PC-9 (cell line): ENCODE measurements at regions not wholly inside any gene's neighbourhood (a gene's known extent, or its start where the extent isn't known, plus 50 kb on each side); places are given as distances from the start of the nearest gene placed in this dataset.

Source experiments
- BruUV-seq: library from RNA; stranded (reverse); fragments of 400-500 nt; replicated peaks from 2 replicates; lab custom pipeline; 2021; lab: Mats Ljungman, UMichigan
- CTCF ChIA-PET: fragments of 300-600 bp; sonication (Branson Sonifier 250); formaldehyde crosslinking; loops from one replicate; lab custom pipeline; 2022; ENCODE audit warnings: antibody characterized with exemption; lab: Charles Lee
- POLR2A ChIA-PET: fragments of 300-600 bp; sonication (Branson Sonifier 250); formaldehyde crosslinking; loops from one replicate; lab custom pipeline; 2022; ENCODE audit warnings: antibody characterized with exemption; ENCODE audit not compliant: unreplicated experiment; lab: Charles Lee
- DNase-seq, 2 experiments: peaks; one replicate each; pipeline versions ENCODE4 v3.0.0 to v3.0.0-alpha.2; 2015 to 2022; ENCODE audit warnings: mixed read lengths in 1 of 2
- H2AFZ ChIP-seq: fragments of 200-600 bp; sonication (generic); 2 replicates; pipeline ENCODE4 v1.8.1; 2017; ENCODE audit warnings: antibody characterized with exemption
- H3F3A ChIP-seq: fragments of 200-600 bp; sonication (generic); 2 replicates; pipeline ENCODE4 v1.8.1; 2017; ENCODE audit warnings: antibody characterized with exemption, mild to moderate bottlenecking, low read depth; ENCODE audit not compliant: insufficient read depth
- H3K27ac ChIP-seq: fragments of 200-600 bp; sonication (generic); 2 replicates; pipeline ENCODE4 v1.6.1; 2016; ENCODE audit warnings: mixed run types
- H3K27me3 ChIP-seq: fragments of 200-600 bp; sonication (generic); 2 replicates; pipeline ENCODE4 v1.6.1; 2016; ENCODE audit warnings: low read depth, mixed run types; ENCODE audit not compliant: insufficient read depth
- H3K36me3 ChIP-seq: fragments of 200-600 bp; sonication (generic); 2 replicates; pipeline ENCODE4 v1.6.1; 2016; ENCODE audit warnings: low read depth, mixed run types
- H3K4me1 ChIP-seq: fragments of 200-600 bp; sonication (generic); replicated peaks from 2 replicates; pipeline ENCODE4 v1.6.1; 2016; ENCODE audit warnings: mixed run types; ENCODE audit not compliant: insufficient read depth
- H3K4me2 ChIP-seq: fragments of 200-600 bp; sonication (generic); 2 replicates; pipeline ENCODE4 v1.6.1; 2017; ENCODE audit warnings: mixed run types
- H3K4me3 ChIP-seq: fragments of 200-600 bp; sonication (generic); 2 replicates; pipeline ENCODE4 v1.6.1; 2016; ENCODE audit warnings: mixed run types
- H3K79me2 ChIP-seq: fragments of 200-600 bp; sonication (generic); 2 replicates; pipeline ENCODE4 v1.6.1; 2017; ENCODE audit warnings: low read depth, mixed run types
- H3K9me2 ChIP-seq: fragments of 200-600 bp; sonication (generic); 2 replicates; pipeline ENCODE4 v1.8.1; 2017; ENCODE audit warnings: mild to moderate bottlenecking; ENCODE audit not compliant: insufficient read depth
- H3K9me3 ChIP-seq: fragments of 200-600 bp; sonication (generic); 2 replicates; pipeline ENCODE4 v1.8.1; 2016; ENCODE audit warnings: low read depth; ENCODE audit not compliant: insufficient read depth
- H4K20me1 ChIP-seq: fragments of 200-600 bp; sonication (generic); 2 replicates; pipeline ENCODE4 v1.8.1; 2017; ENCODE audit not compliant: insufficient read depth
- CTCF ChIP-seq: fragments of 200-600 bp; sonication (generic); conservative IDR thresholded peaks from 2 replicates; pipeline ENCODE4 v1.6.1; 2017; ENCODE audit warnings: mixed run types, antibody characterized with exemption, mild to moderate bottlenecking, moderate library complexity
- EZH2 ChIP-seq: fragments of 200-600 bp; sonication (generic); IDR thresholded peaks from 2 replicates; pipeline ENCODE4 v1.8.0; 2017; ENCODE audit warnings: antibody characterized with exemption, low read depth
- intact Hi-C: fragments of 100-400 bp; cut with micrococcal nuclease; formaldehyde crosslinking; loops from one replicate; pipeline ENCODE4 v1.10.0; 2022; ENCODE audit not compliant: unreplicated experiment

- Histone ChIP-seq H3K79me2 (no peaks in the 10 kb centered on the region), H2AFZ (no peak overlapping the region), H3K27me3 (no peaks in the 10 kb centered on the region), H4K20me1 (no peaks in the 10 kb centered on the region), H3F3A (no peaks in the 10 kb centered on the region), H3K9me3 (no peaks in the 10 kb centered on the region), H3K9me2 (no peaks in the 10 kb centered on the region), H3K36me3 (no peaks in the 10 kb centered on the region), H3K27ac (no peak overlapping the region), H3K4me2 (no peak overlapping the region), H3K4me3 (no peak overlapping the region), H3K4me1 (no peaks in the 10 kb centered on the region)
- ChIA-PET CTCF (no interaction called here), POLR2A (no interaction called here)
- no peak for TF ChIP-seq EZH2
- TF ChIP-seq CTCF = no peak
- DNase-seq = no peak
- BruUV-seq = no TSS peak
- intact Hi-C loops = no loop called here
Observed at GRCh38 chr4:43146198-43146597, 253.7 kb downstream of the GRXCR1 start.

GRCh38 chr4:43148481-43148880, 256.0 kb downstream of the GRXCR1 start:
- Histone ChIP-seq H4K20me1 (no peaks in the 10 kb centered on the region), H3K9me2 (no peaks in the 10 kb centered on the region), H3F3A (no peaks in the 10 kb centered on the region), H3K4me3 (no peak overlapping the region), H3K36me3 (no peaks in the 10 kb centered on the region), H3K4me1 (no peaks in the 10 kb centered on the region), H3K4me2 (no peak overlapping the region), H3K27me3 (no peaks in the 10 kb centered on the region), H3K9me3 (no peaks in the 10 kb centered on the region), H3K27ac (no peak overlapping the region), H3K79me2 (no peaks in the 10 kb centered on the region), H2AFZ (no peak overlapping the region)
- intact Hi-C loops = no loop called here
- no TSS peak for BruUV-seq
- TF ChIP-seq CTCF = no peak
- TF ChIP-seq EZH2 = no peak
- CTCF ChIA-PET = interaction anchor here (0.6 kb wide), 1 partner anchor 124 kb away, joined by 10 read pairs; no protein-coding TSS in a partner anchor
- POLR2A ChIA-PET = no interaction called here
- no peak for DNase-seq

- Histone ChIP-seq H3F3A (no peaks in the 10 kb centered on the region), H3K27ac (no peak overlapping the region), H3K4me3 (no peak overlapping the region), H3K27me3 (no peaks in the 10 kb centered on the region), H3K9me3 (no peaks in the 10 kb centered on the region), H3K36me3 (no peaks in the 10 kb centered on the region), H3K4me2 (no peak overlapping the region), H2AFZ (no peak overlapping the region), H3K4me1 (no peaks in the 10 kb centered on the region), H3K79me2 (no peaks in the 10 kb centered on the region), H3K9me2 (no peaks in the 10 kb centered on the region), H4K20me1 (no peaks in the 10 kb centered on the region)
- no TSS peak for BruUV-seq
- POLR2A ChIA-PET = no interaction called here
- CTCF ChIA-PET = no interaction called here
- no peak for DNase-seq
- intact Hi-C loops = no loop called here
- TF ChIP-seq CTCF = no peak
- no peak for TF ChIP-seq EZH2
Observed at GRCh38 chr4:43163101-43163792, 270.7 kb downstream of the GRXCR1 start.
